B cell (primary cell): ENCODE measurements at regions not wholly inside any gene's neighbourhood (a gene's known extent, or its start where the extent isn't known, plus 50 kb on each side); places are given as distances from the start of the nearest gene placed in this dataset.

ENCODE experiments used
- ATAC-seq: fragments of 200-7000 bp; cut with Tn5 transposase; one replicate; pipeline ENCODE4 v1.10.0; 2021; ENCODE audit warnings: low read depth, mild to moderate bottlenecking, moderate number of reproducible peaks, moderate library complexity
- CTCF ChIA-PET: fragments of 350-600 bp; sonication (Branson Sonifier 250); formaldehyde crosslinking; loops from one replicate; lab custom pipeline; 2021; ENCODE audit warnings: antibody characterized with exemption, inconsistent platforms; lab: Charles Lee
- POLR2A ChIA-PET: fragments of 350-600 bp; sonication (Branson Sonifier 250); formaldehyde crosslinking; loops from one replicate; lab custom pipeline; 2021; ENCODE audit warnings: antibody characterized with exemption; lab: Charles Lee
- DNase-seq: peaks from one replicate; pipeline ENCODE4 v3.0.0; 2013
- H2AFZ ChIP-seq: 2 replicates; pipeline ENCODE4 v1.6.1; 2012; ENCODE audit warnings: mild to moderate bottlenecking, low read depth, low read length; ENCODE audit not compliant: insufficient read depth, poor library complexity, severe bottlenecking
- H3K27ac ChIP-seq, 2 donors: 1 replicate in 1 of 2; 2 replicates in 1 of 2; pipeline ENCODE4 v1.5.1; 2012 to 2013; ENCODE audit warnings: low read length in 2 of 2, mild to moderate bottlenecking in 2 of 2, moderate library complexity in 1 of 2
- H3K27me3 ChIP-seq, 4 experiments: fragments of 200-600 bp in 1 of 4; sonication (generic) in 1 of 4; replicated peaks in 1 of 4; 1 replicate in 2 of 4; 2 replicates in 2 of 4; pipeline versions ENCODE4 v1.6.1 to v1.7.0; 2013 to 2016; ENCODE audit warnings: low read length in 3 of 4, mild to moderate bottlenecking in 2 of 4, mixed read lengths in 1 of 4, moderate library complexity in 1 of 4; ENCODE audit not compliant: insufficient read depth in 4 of 4, control insufficient read depth in 3 of 4; ENCODE audit errors: control extremely low read depth in 1 of 4
- H3K36me3 ChIP-seq, 2 experiments: replicated peaks in 1 of 2; 1 replicate in 1 of 2; 2 replicates in 1 of 2; pipeline versions ENCODE4 v1.6.1 to v1.7.1; 2013; ENCODE audit warnings: low read length in 1 of 2; ENCODE audit not compliant: insufficient read depth in 2 of 2, control insufficient read depth in 1 of 2; ENCODE audit errors: control extremely low read depth in 1 of 2, extremely low read depth in 1 of 2
- H3K4me1 ChIP-seq, 2 donors: fragments of 200-600 bp in 1 of 2; sonication (generic) in 1 of 2; 1 replicate in 1 of 2; 2 replicates in 1 of 2; pipeline versions ENCODE4 v1.5.1 to v1.6.1; 2013 to 2017; ENCODE audit warnings: low read length in 2 of 2; ENCODE audit not compliant: control insufficient read depth in 2 of 2, insufficient read depth in 2 of 2
- H3K4me2 ChIP-seq: replicated peaks from 2 replicates; pipeline ENCODE3; 2012; ENCODE audit warnings: mild to moderate bottlenecking, low read depth, low read length; ENCODE audit not compliant: poor library complexity, severe bottlenecking
- H3K4me3 ChIP-seq, 5 experiments: fragments of 200-600 bp in 1 of 5; sonication (generic) in 1 of 5; 1 replicate in 3 of 5; 2 replicates in 2 of 5; pipeline versions ENCODE4 v1.5.1 to v1.7.0; 2011 to 2016; ENCODE audit warnings: low read length in 4 of 5, mild to moderate bottlenecking in 4 of 5, low read depth in 2 of 5, control low read depth in 1 of 5, moderate library complexity in 1 of 5; ENCODE audit not compliant: insufficient read depth in 1 of 5; ENCODE audit errors: control extremely low read depth in 1 of 5, extremely low read depth in 1 of 5
- H3K79me2 ChIP-seq: fragments of 200-600 bp; sonication (generic); one replicate; pipeline ENCODE4 v1.6.0; 2016; ENCODE audit warnings: low read length; ENCODE audit not compliant: control insufficient read depth, insufficient read depth
- H3K9ac ChIP-seq: fragments of 200-600 bp; sonication (generic); 2 replicates; pipeline ENCODE4 v1.6.1; 2017; ENCODE audit warnings: mild to moderate bottlenecking, low read length, moderate library complexity
- H3K9me3 ChIP-seq, 3 donors: one replicate each; pipeline versions ENCODE4 v1.6.1 to v1.7.1; 2013; ENCODE audit warnings: low read length in 2 of 3; ENCODE audit not compliant: control insufficient read depth in 2 of 3, insufficient read depth in 1 of 3; ENCODE audit errors: control extremely low read depth in 1 of 3
- H4K20me1 ChIP-seq: 2 replicates; pipeline ENCODE4 v1.6.0; 2012; ENCODE audit warnings: mild to moderate bottlenecking, low read length; ENCODE audit not compliant: insufficient read depth, control insufficient read depth, poor library complexity, severe bottlenecking
- H3K27ac Mint-ChIP-seq: one replicate; pipeline ENCODE4 v1.8.0; 2021; ENCODE audit warnings: mixed read lengths
- H3K27me3 Mint-ChIP-seq: one replicate; pipeline ENCODE4 v1.8.0; 2021; ENCODE audit warnings: mixed read lengths
- H3K4me1 Mint-ChIP-seq: one replicate; pipeline ENCODE4 v1.8.0; 2021; ENCODE audit warnings: mixed read lengths
- H3K4me3 Mint-ChIP-seq: one replicate; pipeline ENCODE4 v1.8.0; 2021; ENCODE audit warnings: mixed read lengths
- H3K9me3 Mint-ChIP-seq: one replicate; pipeline ENCODE4 v1.8.0; 2022; ENCODE audit warnings: mixed read lengths; ENCODE audit not compliant: insufficient read depth
- CTCF ChIP-seq: fragments of 200-600 bp; IDR thresholded peaks from one replicate; pipeline ENCODE4 v1.8.0; 2022; ENCODE audit warnings: antibody characterized with exemption, mild to moderate bottlenecking
- EZH2 ChIP-seq: IDR thresholded peaks from 2 replicates; pipeline ENCODE4 v1.6.1; 2012; ENCODE audit warnings: borderline replicate concordance, low read depth, mild to moderate bottlenecking, moderate library complexity, low read length; ENCODE audit not compliant: insufficient read depth, poor library complexity, severe bottlenecking
- WGBS: methylation state at CpG from one replicate; pipeline ENCODE4 v1.1.5; 2013; ENCODE audit warnings: missing lambda C conversion rate; ENCODE audit not compliant: insufficient coverage; 5-methylcytosine and 5-hydroxymethylcytosine counted together
- intact Hi-C: fragments of 100-400 bp; cut with micrococcal nuclease; formaldehyde crosslinking; loops from one replicate; pipeline ENCODE4 v1.10.0; 2022

DNA sequence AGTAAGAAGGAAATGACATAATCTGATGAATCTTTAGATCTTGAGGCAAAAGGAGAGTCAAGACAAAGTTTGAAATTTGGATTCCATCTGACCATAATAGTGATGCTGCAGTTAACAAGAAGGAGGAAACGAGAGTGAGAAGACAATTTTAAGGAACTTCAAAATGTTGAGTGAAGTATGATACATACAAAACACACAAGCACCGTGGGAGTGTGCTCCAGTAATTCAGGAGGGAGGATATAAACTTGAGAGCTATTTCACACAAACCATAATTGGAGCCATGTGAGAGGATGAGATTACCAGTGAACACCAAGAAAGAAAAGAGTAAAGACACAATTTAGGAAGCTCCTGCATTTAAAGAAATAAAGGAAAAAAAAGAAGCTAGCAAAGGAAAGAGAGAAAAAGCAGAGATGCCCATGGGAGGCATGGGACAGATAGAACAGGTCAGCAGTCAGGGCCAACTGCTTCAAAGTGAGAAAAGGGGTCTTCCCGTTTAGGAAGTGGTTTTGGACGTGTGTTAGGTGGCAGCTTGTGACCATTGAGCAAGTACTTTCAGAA, 150.7 kb upstream of the SLC7A11 start:
- Histone ChIP-seq H3K4me3 (no peak overlapping the region), H4K20me1 (no peaks in the 10 kb centered on the region), H3K27ac (no peak overlapping the region), H3K27me3 (no peaks in the 10 kb centered on the region), H3K79me2 (no peaks in the 10 kb centered on the region), H3K36me3 (no peaks in the 10 kb centered on the region), H3K9ac (no peak overlapping the region), H3K4me2 (no peak overlapping the region), H3K9me3 (no peaks in the 10 kb centered on the region), H2AFZ (no peak overlapping the region), H3K4me1 (no peaks in the 10 kb centered on the region)
- H3K4me3 Mint-ChIP-seq = no peak overlapping the region
- peaks cover 3% of the 10 kb centered on the region for H3K4me1 Mint-ChIP-seq
- DNase-seq (no peak), ATAC-seq (no peak)
- no CpG with 5 or more reads among the region's 4 CpGs for WGBS
- CTCF ChIA-PET = no interaction called here
- H3K27me3 Mint-ChIP-seq = no peaks in the 10 kb centered on the region
- no peaks in the 10 kb centered on the region for H3K9me3 Mint-ChIP-seq
- intact Hi-C loops = no loop called here
- no peak overlapping the region for H3K27ac Mint-ChIP-seq
- TF ChIP-seq CTCF = no peak
- TF ChIP-seq EZH2 = no peak
- POLR2A ChIA-PET = no interaction called here

GRCh38 chr4:138389976-138390685, 148.0 kb upstream of the SLC7A11 start:
- Histone ChIP-seq H3K4me3 (no peak overlapping the region), H3K4me2 (no peak overlapping the region), H3K27ac (no peak overlapping the region), H3K9me3 (no peaks in the 10 kb centered on the region), H3K79me2 (no peaks in the 10 kb centered on the region), H4K20me1 (no peaks in the 10 kb centered on the region), H3K27me3 (no peaks in the 10 kb centered on the region), H3K36me3 (no peaks in the 10 kb centered on the region), H3K9ac (no peak overlapping the region), H2AFZ (no peak overlapping the region), H3K4me1 (no peaks in the 10 kb centered on the region)
- WGBS = 70% methylated on average over 2 of the region's 2 CpGs
- DNase-seq = no peak
- intact Hi-C loops = no loop called here
- ChIA-PET POLR2A (no interaction called here), CTCF (no interaction called here)
- ATAC-seq = no peak
- H3K4me1 Mint-ChIP-seq = peaks cover 3% of the 10 kb centered on the region
- H3K4me3 Mint-ChIP-seq = no peak overlapping the region
- no peaks in the 10 kb centered on the region for H3K9me3 Mint-ChIP-seq
- no peak for TF ChIP-seq CTCF
- no peak for TF ChIP-seq EZH2
- H3K27me3 Mint-ChIP-seq = no peaks in the 10 kb centered on the region
- no peak overlapping the region for H3K27ac Mint-ChIP-seq
